ENCODE measurements at regions not wholly inside any gene's neighbourhood (a gene's known extent, or its start where the extent isn't known, plus 50 kb on each side); places are given as distances from the start of the nearest gene placed in this dataset.

GRCh38 chr12:22994316-22994675, 369.3 kb downstream of the ETNK1 start:
- no peak for DNase-seq

- DNase-seq, result no peak
These were observed 376.5 kb downstream of the ETNK1 start for GRCh38 chr12:23001487-23001886.

GRCh38 chr12:23002381-23002780, 377.4 kb downstream of the ETNK1 start:
- DNase-seq, result no peak

- DNase-seq, result no peak
These were observed 379.6 kb downstream of the ETNK1 start for GRCh38 chr12:23004473-23005020.

- DNase-seq, result no peak
These were observed 380.4 kb downstream of the ETNK1 start for GRCh38 chr12:23005387-23005786.

- no peak for DNase-seq
These were observed 381.4 kb downstream of the ETNK1 start for GRCh38 chr12:23006413-23006812.

- no peak for DNase-seq
These were observed 383.7 kb downstream of the ETNK1 start for GRCh38 chr12:23008623-23009022.

- no peak for DNase-seq
These were observed 389.8 kb downstream of the ETNK1 start for GRCh38 chr12:23014749-23015148.

GRCh38 chr12:23025372-23026016, 400.5 kb downstream of the ETNK1 start:
- DNase-seq, result no peak

- DNase-seq, result no peak
These were observed 403.3 kb downstream of the ETNK1 start for GRCh38 chr12:23028158-23028802.

- DNase-seq, result no peak
These were observed 404.2 kb downstream of the ETNK1 start for GRCh38 chr12:23029185-23029584.

GRCh38 chr12:23039834-23040233, 414.9 kb downstream of the ETNK1 start:
- no peak for DNase-seq

- DNase-seq, result no peak
These were observed 416.8 kb downstream of the ETNK1 start for GRCh38 chr12:23041774-23042173.

- DNase-seq, result no peak
These were observed 418.7 kb downstream of the ETNK1 start for GRCh38 chr12:23043646-23044045.

- DNase-seq, result no peak
These were observed 424.2 kb downstream of the ETNK1 start for GRCh38 chr12:23049180-23049579.

- no peak for DNase-seq
These were observed 430.0 kb downstream of the ETNK1 start for GRCh38 chr12:23055004-23055403.

- no peak for DNase-seq
These were observed 432.6 kb downstream of the ETNK1 start for GRCh38 chr12:23057571-23057970.

GRCh38 chr12:23060161-23060560, 435.2 kb downstream of the ETNK1 start:
- DNase-seq, result no peak

- DNase-seq, result no peak
These were observed 438.2 kb downstream of the ETNK1 start for GRCh38 chr12:23063206-23063605.

GRCh38 chr12:23066095-23066494, 441.1 kb downstream of the ETNK1 start:
- no peak for DNase-seq

- no peak for DNase-seq
These were observed 458.3 kb downstream of the ETNK1 start for GRCh38 chr12:23083267-23083666.

- DNase-seq, result no peak
These were observed 459.4 kb downstream of the ETNK1 start for GRCh38 chr12:23084236-23084995.

- no peak for DNase-seq
These were observed 463.6 kb downstream of the ETNK1 start for GRCh38 chr12:23088594-23088993.

- no peak for DNase-seq
These were observed 468.5 kb downstream of the ETNK1 start for GRCh38 chr12:23093488-23093887.
